ENCODE measurements at regions not wholly inside any gene's neighbourhood (a gene's known extent, or its start where the extent isn't known, plus 50 kb on each side); places are given as distances from the start of the nearest gene placed in this dataset.
"Not testable (repeated sequence)": the region's sequence is repeated elsewhere in the genome, so short reads cannot be mapped to it uniquely, and the experiment has no call there.

GRCh38 chr15:89002830-89003229 is 85.4 kb upstream of the ABHD2 start:
- no peak for DNase-seq (ENCODE audit: low read depth)
- TF ChIP-seq CTCF (IDR thresholded peaks at IDR 0.05; ENCODE audit: insufficient read depth, low read depth, low read length, missing control alignments): no peak
- H3K4me3 ChIP-seq (ENCODE audit: low read length): no peak overlapping the region

- TF ChIP-seq CTCF (IDR thresholded peaks at IDR 0.05; ENCODE audit: insufficient read depth, low read depth, low read length, missing control alignments): peak; percentile 32
- H3K4me3 ChIP-seq (ENCODE audit: low read length): no peak overlapping the region
- peak; percentile 29 for DNase-seq (ENCODE audit: low read depth)
Measured at GRCh38 chr15:89003865-89004725, 84.2 kb upstream of the ABHD2 start.

- DNase-seq (ENCODE audit: low read depth): no peak
- no peak overlapping the region for H3K4me3 ChIP-seq (ENCODE audit: low read length)
- no peak for TF ChIP-seq CTCF (IDR thresholded peaks at IDR 0.05; ENCODE audit: insufficient read depth, low read depth, low read length, missing control alignments)
Measured at GRCh38 chr15:89004726-89005030, 83.6 kb upstream of the ABHD2 start.

- H3K4me3 ChIP-seq (ENCODE audit: low read length); DNase-seq (ENCODE audit: low read depth): not testable (repeated sequence)
Measured at GRCh38 chr15:89007527-89007926, 80.7 kb upstream of the ABHD2 start.

- no peak overlapping the region for H3K4me3 ChIP-seq (ENCODE audit: low read length)
- DNase-seq (ENCODE audit: low read depth): no peak
- no peak for TF ChIP-seq CTCF (IDR thresholded peaks at IDR 0.05; ENCODE audit: insufficient read depth, low read depth, low read length, missing control alignments)
Measured at GRCh38 chr15:89007989-89008388, 80.3 kb upstream of the ABHD2 start.

- no peak for DNase-seq (ENCODE audit: low read depth)
- TF ChIP-seq CTCF (IDR thresholded peaks at IDR 0.05; ENCODE audit: insufficient read depth, low read depth, low read length, missing control alignments): no peak
- no peak overlapping the region for H3K4me3 ChIP-seq (ENCODE audit: low read length)
Measured at GRCh38 chr15:89009080-89009479, 79.2 kb upstream of the ABHD2 start.

GRCh38 chr15:89015412-89016097 is 72.7 kb upstream of the ABHD2 start:
- DNase-seq (ENCODE audit: low read depth): no peak
- no peak for TF ChIP-seq CTCF (IDR thresholded peaks at IDR 0.05; ENCODE audit: insufficient read depth, low read depth, low read length, missing control alignments)

More at GRCh38 chr15:89015412-89016097, 72.7 kb upstream of the ABHD2 start:
- H3K4me3 ChIP-seq (ENCODE audit: low read length): no peak overlapping the region

Measured in epithelial cell of esophagus (primary cell).